ENCODE measurements at regions not wholly inside any gene's neighbourhood (a gene's known extent, or its start where the extent isn't known, plus 50 kb on each side); places are given as distances from the start of the nearest gene placed in this dataset.

GRCh38 chr3:166390303-166390702 is 553.1 kb upstream of the BCHE start:
- no TSS peak for BruUV-seq (replicated peaks)
- no peaks in the 10 kb centered on the region for H3K9me3 ChIP-seq (ENCODE audit: low read length)
- CTCF ChIA-PET (ENCODE audit: low intra/inter-chr PET ratio, low total read pairs), result no interaction called here
- ATAC-seq (no peak), FAIRE-seq (no peak), DNase-seq (ENCODE audit: low spot score) (no peak)
- in situ Hi-C loops (cut with HindIII; ENCODE audit: extremely low pct_ligation_motif_present, low pct_unique_long_range_greater_than_20kb) (no loop called here), intact Hi-C loops (cut with micrococcal nuclease; ENCODE audit: unreplicated experiment) (no loop called here)
- no peaks in the 10 kb centered on the region for H3K4me1 ChIP-seq (ENCODE audit: insufficient read depth, low read length)
- TF ChIP-seq ATF1 (CRISPR knock-in tag; IDR thresholded peaks at IDR 0.05), result no peak
- TF ChIP-seq ZSCAN22 (CRISPR knock-in tag; IDR thresholded peaks at IDR 0.05), result no peak
- peak in 1 of 2 experiments; percentile 54; a peak in 2 of 4 replicates for TF ChIP-seq MAFK (conservative IDR thresholded peaks at IDR 0.05 in 1 of 2, IDR thresholded peaks at IDR 0.05 in 1 of 2; ENCODE audit: low read length in 2 of 2)
- TF ChIP-seq ZNF256 (CRISPR knock-in tag; conservative IDR thresholded peaks at IDR 0.05), result no peak
- POLR2A ChIA-PET, result no interaction called here
- H3K27me3 ChIP-seq (ENCODE audit: control insufficient read depth in 1 of 2, insufficient read depth in 2 of 2, low read length in 2 of 2), result no peaks in the 10 kb centered on the region
- H3K79me2 ChIP-seq (ENCODE audit: insufficient read depth, low read length), result no peaks in the 10 kb centered on the region
- H3K9ac ChIP-seq (ENCODE audit: insufficient read depth, low read depth, low read length), result no peak overlapping the region
- no peak overlapping the region for H3K4me2 ChIP-seq (ENCODE audit: low read depth, low read length)
- H4K20me1 ChIP-seq (ENCODE audit: insufficient read depth, low read length), result no peaks in the 10 kb centered on the region
- no peaks in the 10 kb centered on the region for H3K36me3 ChIP-seq (replicated peaks in 1 of 2; ENCODE audit: control insufficient read depth in 1 of 2, insufficient read depth in 2 of 2, low read length in 2 of 2)
- H3K27ac ChIP-seq (ENCODE audit: extremely low read length, insufficient read depth, low read length), result no peak overlapping the region
- H3K4me3 ChIP-seq (replicated peaks in 1 of 3; ENCODE audit: insufficient read depth in 1 of 3, low read depth in 2 of 3, low read length in 3 of 3), result no peak overlapping the region
- H2AFZ ChIP-seq (ENCODE audit: low read length), result no peak overlapping the region

- Histone ChIP-seq H3K36me3 (replicated peaks in 1 of 2; ENCODE audit: control insufficient read depth in 1 of 2, insufficient read depth in 2 of 2, low read length in 2 of 2) (no peaks in the 10 kb centered on the region), H3K27ac (ENCODE audit: extremely low read length, insufficient read depth, low read length) (no peak overlapping the region), H4K20me1 (ENCODE audit: insufficient read depth, low read length) (no peaks in the 10 kb centered on the region), H3K4me3 (replicated peaks in 1 of 3; ENCODE audit: insufficient read depth in 1 of 3, low read depth in 2 of 3, low read length in 3 of 3) (no peak overlapping the region), H3K4me2 (ENCODE audit: low read depth, low read length) (no peak overlapping the region), H3K4me1 (ENCODE audit: insufficient read depth, low read length) (no peaks in the 10 kb centered on the region), H3K9me3 (ENCODE audit: low read length) (no peaks in the 10 kb centered on the region), H2AFZ (ENCODE audit: low read length) (no peak overlapping the region), H3K27me3 (ENCODE audit: control insufficient read depth in 1 of 2, insufficient read depth in 2 of 2, low read length in 2 of 2) (no peaks in the 10 kb centered on the region), H3K9ac (ENCODE audit: insufficient read depth, low read depth, low read length) (no peak overlapping the region), H3K79me2 (ENCODE audit: insufficient read depth, low read length) (no peaks in the 10 kb centered on the region)
- no TSS peak for BruUV-seq (replicated peaks)
- no peak for ATAC-seq
- FAIRE-seq, result no peak
- ChIA-PET CTCF (ENCODE audit: low intra/inter-chr PET ratio, low total read pairs) (no interaction called here), POLR2A (no interaction called here)
- in situ Hi-C loops (cut with HindIII; ENCODE audit: extremely low pct_ligation_motif_present, low pct_unique_long_range_greater_than_20kb) (no loop called here), intact Hi-C loops (cut with micrococcal nuclease; ENCODE audit: unreplicated experiment) (no loop called here)
- TF ChIP-seq ZNF768 (CRISPR knock-in tag; IDR thresholded peaks at IDR 0.05) (no peak), NFIC (IDR thresholded peaks at IDR 0.05; ENCODE audit: low read length) (no peak), ATF1 (CRISPR knock-in tag; IDR thresholded peaks at IDR 0.05) (no peak), MAFK (conservative IDR thresholded peaks at IDR 0.05 in 1 of 2, IDR thresholded peaks at IDR 0.05 in 1 of 2; ENCODE audit: low read length in 2 of 2) (peak; percentile 84 to 90), MAFF (IDR thresholded peaks at IDR 0.05; ENCODE audit: low read depth, low read length) (peak; percentile 87), SRSF1 (optimal IDR thresholded peaks at IDR 0.05; ENCODE audit: low read depth, low read length) (no peak)
- no peak for DNase-seq (ENCODE audit: low spot score)
- 0% methylated on average over 2 of the region's 2 CpGs for WGBS (ENCODE audit: low lambda C conversion rate)
Observed at GRCh38 chr3:166388321-166388720, 551.1 kb upstream of the BCHE start.

Data from HepG2 (cell line).